IPS-15b (cell line): ENCODE measurements at regions not wholly inside any gene's neighbourhood (a gene's known extent, or its start where the extent isn't known, plus 50 kb on each side); places are given as distances from the start of the nearest gene placed in this dataset.
"Not testable (repeated sequence)": the region's sequence is repeated elsewhere in the genome, so short reads cannot be mapped to it uniquely, and the experiment has no call there.

Experiments used
- H3K27me3 ChIP-seq: one replicate; pipeline ENCODE4 v1.6.1; 2013; ENCODE audit warnings: low read length; ENCODE audit not compliant: control insufficient read depth, insufficient read depth
- H3K36me3 ChIP-seq: one replicate; pipeline ENCODE4 v1.6.1; 2013; ENCODE audit warnings: low read length; ENCODE audit not compliant: control insufficient read depth, insufficient read depth
- H3K4me1 ChIP-seq: one replicate; pipeline ENCODE4 v1.6.1; 2013; ENCODE audit warnings: mild to moderate bottlenecking, low read length; ENCODE audit not compliant: control insufficient read depth, insufficient read depth
- H3K4me3 ChIP-seq: one replicate; pipeline ENCODE4 v1.5.1; 2013; ENCODE audit warnings: low read depth, low read length
- H3K9ac ChIP-seq: one replicate; pipeline ENCODE4 v1.6.1; 2013; ENCODE audit warnings: low read depth, mild to moderate bottlenecking, low read length
- H3K9me3 ChIP-seq: one replicate; pipeline ENCODE4 v1.6.1; 2013; ENCODE audit warnings: mild to moderate bottlenecking, low read length; ENCODE audit not compliant: control insufficient read depth, insufficient read depth

GRCh38 chr12:46561769-46562624 is 189.4 kb upstream of the SLC38A2 start:
- not testable (repeated sequence) for H3K36me3 ChIP-seq, H3K4me3 ChIP-seq, H3K27me3 ChIP-seq, H3K4me1 ChIP-seq, H3K9ac ChIP-seq, H3K9me3 ChIP-seq

- H3K4me1 ChIP-seq: peaks cover 5% of the 10 kb centered on the region
- no peaks in the 10 kb centered on the region for H3K27me3 ChIP-seq
- H3K9ac ChIP-seq: no peak overlapping the region
- H3K36me3 ChIP-seq: no peaks in the 10 kb centered on the region
- H3K4me3 ChIP-seq: no peak overlapping the region
- no peaks in the 10 kb centered on the region for H3K9me3 ChIP-seq
Observed at GRCh38 chr12:46560874-46561273, 188.3 kb upstream of the SLC38A2 start.

GRCh38 chr12:46560089-46560488 is 187.5 kb upstream of the SLC38A2 start:
- H3K36me3 ChIP-seq: no peaks in the 10 kb centered on the region
- no peaks in the 10 kb centered on the region for H3K27me3 ChIP-seq
- H3K9ac ChIP-seq: no peak overlapping the region
- peaks cover 5% of the 10 kb centered on the region for H3K4me1 ChIP-seq
- H3K9me3 ChIP-seq: no peaks in the 10 kb centered on the region
- no peak overlapping the region for H3K4me3 ChIP-seq

GRCh38 chr12:46559311-46559710 is 186.7 kb upstream of the SLC38A2 start:
- Histone ChIP-seq H3K4me3 (no peak overlapping the region), H3K9ac (no peak overlapping the region), H3K4me1 (peaks cover 5% of the 10 kb centered on the region), H3K9me3 (no peaks in the 10 kb centered on the region), H3K36me3 (no peaks in the 10 kb centered on the region), H3K27me3 (no peaks in the 10 kb centered on the region)

- Histone ChIP-seq H3K27me3 (no peaks in the 10 kb centered on the region), H3K4me1 (peaks cover 5% of the 10 kb centered on the region), H3K4me3 (no peak overlapping the region), H3K9me3 (no peaks in the 10 kb centered on the region), H3K36me3 (no peaks in the 10 kb centered on the region), H3K9ac (no peak overlapping the region)
Observed at GRCh38 chr12:46558677-46559076, 186.1 kb upstream of the SLC38A2 start.

GRCh38 chr12:46557539-46558373 is 185.2 kb upstream of the SLC38A2 start:
- H3K27me3 ChIP-seq: no peaks in the 10 kb centered on the region
- no peaks in the 10 kb centered on the region for H3K36me3 ChIP-seq
- no peaks in the 10 kb centered on the region for H3K9me3 ChIP-seq
- no peak overlapping the region for H3K4me3 ChIP-seq
- peaks cover 5% of the 10 kb centered on the region for H3K4me1 ChIP-seq
- H3K9ac ChIP-seq: no peak overlapping the region

- Histone ChIP-seq H3K27me3 (no peaks in the 10 kb centered on the region), H3K4me3 (no peak overlapping the region), H3K36me3 (no peaks in the 10 kb centered on the region), H3K4me1 (peaks cover 3% of the 10 kb centered on the region), H3K9ac (no peak overlapping the region), H3K9me3 (no peaks in the 10 kb centered on the region)
Observed at GRCh38 chr12:46556819-46557524, 184.4 kb upstream of the SLC38A2 start.

GRCh38 chr12:46556105-46556559 is 183.6 kb upstream of the SLC38A2 start:
- Histone ChIP-seq H3K27me3 (no peaks in the 10 kb centered on the region), H3K9me3 (no peaks in the 10 kb centered on the region), H3K4me3 (no peak overlapping the region), H3K36me3 (no peaks in the 10 kb centered on the region), H3K4me1 (no peaks in the 10 kb centered on the region), H3K9ac (no peak overlapping the region)

- Histone ChIP-seq H3K36me3 (no peaks in the 10 kb centered on the region), H3K9ac (no peak overlapping the region), H3K27me3 (no peaks in the 10 kb centered on the region), H3K4me1 (no peaks in the 10 kb centered on the region), H3K9me3 (no peaks in the 10 kb centered on the region), H3K4me3 (no peak overlapping the region)
Observed at GRCh38 chr12:46555406-46555852, 182.9 kb upstream of the SLC38A2 start.

- no peak overlapping the region for H3K4me3 ChIP-seq
- no peaks in the 10 kb centered on the region for H3K9me3 ChIP-seq
- H3K27me3 ChIP-seq: no peaks in the 10 kb centered on the region
- H3K9ac ChIP-seq: no peak overlapping the region
- no peaks in the 10 kb centered on the region for H3K4me1 ChIP-seq
- no peaks in the 10 kb centered on the region for H3K36me3 ChIP-seq
Observed at GRCh38 chr12:46554460-46554859, 181.9 kb upstream of the SLC38A2 start.

- H3K9me3 ChIP-seq: no peaks in the 10 kb centered on the region
- H3K4me3 ChIP-seq: no peak overlapping the region
- no peaks in the 10 kb centered on the region for H3K4me1 ChIP-seq
- H3K27me3 ChIP-seq: no peaks in the 10 kb centered on the region
- no peaks in the 10 kb centered on the region for H3K36me3 ChIP-seq
- H3K9ac ChIP-seq: no peak overlapping the region
Observed at GRCh38 chr12:46553911-46554310, 181.3 kb upstream of the SLC38A2 start.
